ENCODE measurements at regions not wholly inside any gene's neighbourhood (a gene's known extent, or its start where the extent isn't known, plus 50 kb on each side); places are given as distances from the start of the nearest gene placed in this dataset.

- H2AK5ac ChIP-seq (ENCODE audit: low read length), result no peak overlapping the region
- H2BK15ac ChIP-seq (replicated peaks; ENCODE audit: low read depth), result no peak overlapping the region
- H3K36me3 ChIP-seq (ENCODE audit: control insufficient read depth, insufficient read depth, low read length), result no peaks in the 10 kb centered on the region
- H3K4me2 ChIP-seq (ENCODE audit: low read length), result no peak overlapping the region
- H3K4me3 ChIP-seq (ENCODE audit: low read length), result no peak overlapping the region
- no peak overlapping the region for H3K23ac ChIP-seq (ENCODE audit: low read length)
- H4K8ac ChIP-seq (ENCODE audit: low read depth, low read length), result no peak overlapping the region
- H3K27ac ChIP-seq (ENCODE audit: low read depth, low read length), result no peak overlapping the region
- H3K9ac ChIP-seq (ENCODE audit: low read length), result no peak overlapping the region
- no peaks in the 10 kb centered on the region for H3K79me1 ChIP-seq (ENCODE audit: low read length)
- H3K4me1 ChIP-seq (ENCODE audit: control insufficient read depth, low read depth, low read length), result no peaks in the 10 kb centered on the region
- no peaks in the 10 kb centered on the region for H3K79me2 ChIP-seq (ENCODE audit: control insufficient read depth, insufficient read depth, low read length)
- no peak overlapping the region for H2BK5ac ChIP-seq (ENCODE audit: low read length)
- no peak overlapping the region for H3K4ac ChIP-seq (ENCODE audit: low read depth, low read length)
- WGBS (ENCODE audit: extremely low coverage, insufficient coverage, low lambda C conversion rate), result no CpG with 5 or more reads among the region's 2 CpGs
- no peak overlapping the region for H3K18ac ChIP-seq (ENCODE audit: low read length)
- no peak overlapping the region for H3K56ac ChIP-seq (ENCODE audit: low read length)
- H3K27me3 ChIP-seq (ENCODE audit: insufficient read depth, low read length, poor library complexity), result no peaks in the 10 kb centered on the region
- H4K5ac ChIP-seq (ENCODE audit: low read length), result no peak overlapping the region
- no peak overlapping the region for H2BK120ac ChIP-seq (ENCODE audit: low read depth, low read length)
- DNase-seq, result no peak
Measured at GRCh38 chr14:51335531-51335930, 95.5 kb downstream of the TMX1 start.

- no peaks in the 10 kb centered on the region for H3K79me2 ChIP-seq (ENCODE audit: control insufficient read depth, insufficient read depth, low read length)
- no peaks in the 10 kb centered on the region for H3K36me3 ChIP-seq (ENCODE audit: control insufficient read depth, insufficient read depth, low read length)
- H4K8ac ChIP-seq (ENCODE audit: low read depth, low read length), result no peak overlapping the region
- H3K56ac ChIP-seq (ENCODE audit: low read length), result no peak overlapping the region
- H3K27ac ChIP-seq (ENCODE audit: low read depth, low read length), result no peak overlapping the region
- no peak overlapping the region for H2BK5ac ChIP-seq (ENCODE audit: low read length)
- H2BK15ac ChIP-seq (replicated peaks; ENCODE audit: low read depth), result no peak overlapping the region
- DNase-seq, result no peak
- no peak overlapping the region for H3K23ac ChIP-seq (ENCODE audit: low read length)
- no peak overlapping the region for H3K4ac ChIP-seq (ENCODE audit: low read depth, low read length)
- H3K4me1 ChIP-seq (ENCODE audit: control insufficient read depth, low read depth, low read length), result no peaks in the 10 kb centered on the region
- no peak overlapping the region for H3K18ac ChIP-seq (ENCODE audit: low read length)
- no peak overlapping the region for H4K5ac ChIP-seq (ENCODE audit: low read length)
- no peak overlapping the region for H3K4me3 ChIP-seq (ENCODE audit: low read length)
- no peak overlapping the region for H2AK5ac ChIP-seq (ENCODE audit: low read length)
- H3K9ac ChIP-seq (ENCODE audit: low read length), result no peak overlapping the region
- no peak overlapping the region for H2BK120ac ChIP-seq (ENCODE audit: low read depth, low read length)
- no peak overlapping the region for H3K4me2 ChIP-seq (ENCODE audit: low read length)
- WGBS (ENCODE audit: extremely low coverage, insufficient coverage, low lambda C conversion rate), result no CpG with 5 or more reads among the region's 3 CpGs
- no peaks in the 10 kb centered on the region for H3K79me1 ChIP-seq (ENCODE audit: low read length)
- no peaks in the 10 kb centered on the region for H3K27me3 ChIP-seq (ENCODE audit: insufficient read depth, low read length, poor library complexity)
Measured at GRCh38 chr14:51335961-51336723, 96.1 kb downstream of the TMX1 start.

- no peaks in the 10 kb centered on the region for H3K36me3 ChIP-seq (ENCODE audit: control insufficient read depth, insufficient read depth, low read length)
- H3K9ac ChIP-seq (ENCODE audit: low read length), result no peak overlapping the region
- no peaks in the 10 kb centered on the region for H3K79me2 ChIP-seq (ENCODE audit: control insufficient read depth, insufficient read depth, low read length)
- H2BK15ac ChIP-seq (replicated peaks; ENCODE audit: low read depth), result no peak overlapping the region
- H3K27me3 ChIP-seq (ENCODE audit: insufficient read depth, low read length, poor library complexity), result no peaks in the 10 kb centered on the region
- no peak overlapping the region for H2BK120ac ChIP-seq (ENCODE audit: low read depth, low read length)
- DNase-seq, result no peak
- H3K23ac ChIP-seq (ENCODE audit: low read length), result no peak overlapping the region
- WGBS (ENCODE audit: extremely low coverage, insufficient coverage, low lambda C conversion rate), result no CpG with 5 or more reads among the region's 2 CpGs
- H3K56ac ChIP-seq (ENCODE audit: low read length), result no peak overlapping the region
- H3K4me2 ChIP-seq (ENCODE audit: low read length), result no peak overlapping the region
- no peaks in the 10 kb centered on the region for H3K79me1 ChIP-seq (ENCODE audit: low read length)
- H3K27ac ChIP-seq (ENCODE audit: low read depth, low read length), result no peak overlapping the region
- no peak overlapping the region for H2AK5ac ChIP-seq (ENCODE audit: low read length)
- no peak overlapping the region for H3K18ac ChIP-seq (ENCODE audit: low read length)
- H3K4me1 ChIP-seq (ENCODE audit: control insufficient read depth, low read depth, low read length), result no peaks in the 10 kb centered on the region
- H4K5ac ChIP-seq (ENCODE audit: low read length), result no peak overlapping the region
- no peak overlapping the region for H3K4me3 ChIP-seq (ENCODE audit: low read length)
- no peak overlapping the region for H3K4ac ChIP-seq (ENCODE audit: low read depth, low read length)
- no peak overlapping the region for H4K8ac ChIP-seq (ENCODE audit: low read depth, low read length)
- no peak overlapping the region for H2BK5ac ChIP-seq (ENCODE audit: low read length)
Measured at GRCh38 chr14:51336734-51337133, 96.7 kb downstream of the TMX1 start.

GRCh38 chr14:51337520-51337919 is 97.5 kb downstream of the TMX1 start:
- H3K4me1 ChIP-seq (ENCODE audit: control insufficient read depth, low read depth, low read length), result no peaks in the 10 kb centered on the region
- H4K8ac ChIP-seq (ENCODE audit: low read depth, low read length), result no peak overlapping the region
- H3K27me3 ChIP-seq (ENCODE audit: insufficient read depth, low read length, poor library complexity), result no peaks in the 10 kb centered on the region
- no peak overlapping the region for H2AK5ac ChIP-seq (ENCODE audit: low read length)
- H3K27ac ChIP-seq (ENCODE audit: low read depth, low read length), result no peak overlapping the region
- H3K4me2 ChIP-seq (ENCODE audit: low read length), result no peak overlapping the region
- no peak overlapping the region for H3K9ac ChIP-seq (ENCODE audit: low read length)
- H3K23ac ChIP-seq (ENCODE audit: low read length), result no peak overlapping the region
- no peaks in the 10 kb centered on the region for H3K79me1 ChIP-seq (ENCODE audit: low read length)
- no peaks in the 10 kb centered on the region for H3K79me2 ChIP-seq (ENCODE audit: control insufficient read depth, insufficient read depth, low read length)
- no peak overlapping the region for H2BK120ac ChIP-seq (ENCODE audit: low read depth, low read length)
- no peak overlapping the region for H2BK15ac ChIP-seq (replicated peaks; ENCODE audit: low read depth)
- H3K56ac ChIP-seq (ENCODE audit: low read length), result no peak overlapping the region
- no peak for DNase-seq
- no peak overlapping the region for H3K18ac ChIP-seq (ENCODE audit: low read length)
- no peak overlapping the region for H3K4me3 ChIP-seq (ENCODE audit: low read length)
- no peak overlapping the region for H3K4ac ChIP-seq (ENCODE audit: low read depth, low read length)
- no peaks in the 10 kb centered on the region for H3K36me3 ChIP-seq (ENCODE audit: control insufficient read depth, insufficient read depth, low read length)
- H2BK5ac ChIP-seq (ENCODE audit: low read length), result no peak overlapping the region
- no peak overlapping the region for H4K5ac ChIP-seq (ENCODE audit: low read length)
- no CpG with 5 or more reads among the region's 4 CpGs for WGBS (ENCODE audit: extremely low coverage, insufficient coverage, low lambda C conversion rate)

- no peak overlapping the region for H3K4ac ChIP-seq (ENCODE audit: low read depth, low read length)
- no peaks in the 10 kb centered on the region for H3K27me3 ChIP-seq (ENCODE audit: insufficient read depth, low read length, poor library complexity)
- no peak overlapping the region for H4K8ac ChIP-seq (ENCODE audit: low read depth, low read length)
- no peak for DNase-seq
- no peak overlapping the region for H2BK5ac ChIP-seq (ENCODE audit: low read length)
- H2AK5ac ChIP-seq (ENCODE audit: low read length), result no peak overlapping the region
- no peaks in the 10 kb centered on the region for H3K4me1 ChIP-seq (ENCODE audit: control insufficient read depth, low read depth, low read length)
- H3K27ac ChIP-seq (ENCODE audit: low read depth, low read length), result no peak overlapping the region
- H3K56ac ChIP-seq (ENCODE audit: low read length), result no peak overlapping the region
- H3K36me3 ChIP-seq (ENCODE audit: control insufficient read depth, insufficient read depth, low read length), result no peaks in the 10 kb centered on the region
- WGBS (ENCODE audit: extremely low coverage, insufficient coverage, low lambda C conversion rate), result no CpG with 5 or more reads among the region's 2 CpGs
- H3K4me2 ChIP-seq (ENCODE audit: low read length), result no peak overlapping the region
- H2BK120ac ChIP-seq (ENCODE audit: low read depth, low read length), result no peak overlapping the region
- H3K79me1 ChIP-seq (ENCODE audit: low read length), result no peaks in the 10 kb centered on the region
- H3K9ac ChIP-seq (ENCODE audit: low read length), result no peak overlapping the region
- no peak overlapping the region for H3K4me3 ChIP-seq (ENCODE audit: low read length)
- no peak overlapping the region for H2BK15ac ChIP-seq (replicated peaks; ENCODE audit: low read depth)
- no peaks in the 10 kb centered on the region for H3K79me2 ChIP-seq (ENCODE audit: control insufficient read depth, insufficient read depth, low read length)
- H3K23ac ChIP-seq (ENCODE audit: low read length), result no peak overlapping the region
- no peak overlapping the region for H3K18ac ChIP-seq (ENCODE audit: low read length)
- H4K5ac ChIP-seq (ENCODE audit: low read length), result no peak overlapping the region
Measured at GRCh38 chr14:51341338-51341737, 101.3 kb downstream of the TMX1 start.

- no peaks in the 10 kb centered on the region for H3K79me1 ChIP-seq (ENCODE audit: low read length)
- H3K27ac ChIP-seq (ENCODE audit: low read depth, low read length), result no peak overlapping the region
- no peaks in the 10 kb centered on the region for H3K27me3 ChIP-seq (ENCODE audit: insufficient read depth, low read length, poor library complexity)
- no peak overlapping the region for H4K5ac ChIP-seq (ENCODE audit: low read length)
- H3K4me1 ChIP-seq (ENCODE audit: control insufficient read depth, low read depth, low read length), result no peaks in the 10 kb centered on the region
- H3K36me3 ChIP-seq (ENCODE audit: control insufficient read depth, insufficient read depth, low read length), result no peaks in the 10 kb centered on the region
- H3K23ac ChIP-seq (ENCODE audit: low read length), result no peak overlapping the region
- WGBS (ENCODE audit: extremely low coverage, insufficient coverage, low lambda C conversion rate), result no CpG with 5 or more reads among the region's 4 CpGs
- H3K9ac ChIP-seq (ENCODE audit: low read length), result no peak overlapping the region
- DNase-seq, result no peak
- no peak overlapping the region for H3K4me2 ChIP-seq (ENCODE audit: low read length)
- H2BK120ac ChIP-seq (ENCODE audit: low read depth, low read length), result no peak overlapping the region
- no peak overlapping the region for H2BK15ac ChIP-seq (replicated peaks; ENCODE audit: low read depth)
- H3K79me2 ChIP-seq (ENCODE audit: control insufficient read depth, insufficient read depth, low read length), result no peaks in the 10 kb centered on the region
- H3K18ac ChIP-seq (ENCODE audit: low read length), result no peak overlapping the region
- no peak overlapping the region for H3K4me3 ChIP-seq (ENCODE audit: low read length)
- no peak overlapping the region for H2AK5ac ChIP-seq (ENCODE audit: low read length)
- no peak overlapping the region for H4K8ac ChIP-seq (ENCODE audit: low read depth, low read length)
- H3K4ac ChIP-seq (ENCODE audit: low read depth, low read length), result no peak overlapping the region
- no peak overlapping the region for H3K56ac ChIP-seq (ENCODE audit: low read length)
- no peak overlapping the region for H2BK5ac ChIP-seq (ENCODE audit: low read length)
Measured at GRCh38 chr14:51342226-51342625, 102.2 kb downstream of the TMX1 start.
